ENCODE measurements at regions not wholly inside any gene's neighbourhood (a gene's known extent, or its start where the extent isn't known, plus 50 kb on each side); places are given as distances from the start of the nearest gene placed in this dataset.

DNA sequence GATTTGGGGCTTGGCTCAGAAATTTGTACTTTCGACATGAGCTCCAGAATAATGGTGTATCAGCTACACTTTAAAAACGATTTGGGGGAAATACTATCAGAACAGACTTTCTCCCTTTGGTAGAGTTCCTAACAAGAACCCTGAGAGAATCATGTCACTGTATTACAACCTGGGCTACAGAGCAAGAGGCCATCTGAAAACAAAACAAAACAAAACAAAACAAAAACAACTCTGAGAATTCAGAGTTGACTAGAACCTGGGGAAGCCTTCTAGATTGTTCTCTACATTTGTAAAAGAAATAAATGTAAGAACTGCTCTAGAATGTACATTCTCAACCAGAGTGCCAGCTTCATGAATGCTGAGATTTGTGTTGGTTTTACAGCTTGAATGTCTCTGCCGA, 262.6 kb upstream of the SEMA3D start:
- DNase-seq (ENCODE audit: low spot score) = no peak
- intact Hi-C loops (cut with DNase I) = no loop called here

GRCh38 chr7:85447004-85447403, 260.1 kb upstream of the SEMA3D start:
- no peak for DNase-seq (ENCODE audit: low spot score)
- intact Hi-C loops (cut with DNase I) = no loop called here

- intact Hi-C loops (cut with DNase I) = no loop called here
- DNase-seq (ENCODE audit: low spot score) = no peak
These were observed 239.7 kb upstream of the SEMA3D start for GRCh38 chr7:85426487-85426960.

DNA sequence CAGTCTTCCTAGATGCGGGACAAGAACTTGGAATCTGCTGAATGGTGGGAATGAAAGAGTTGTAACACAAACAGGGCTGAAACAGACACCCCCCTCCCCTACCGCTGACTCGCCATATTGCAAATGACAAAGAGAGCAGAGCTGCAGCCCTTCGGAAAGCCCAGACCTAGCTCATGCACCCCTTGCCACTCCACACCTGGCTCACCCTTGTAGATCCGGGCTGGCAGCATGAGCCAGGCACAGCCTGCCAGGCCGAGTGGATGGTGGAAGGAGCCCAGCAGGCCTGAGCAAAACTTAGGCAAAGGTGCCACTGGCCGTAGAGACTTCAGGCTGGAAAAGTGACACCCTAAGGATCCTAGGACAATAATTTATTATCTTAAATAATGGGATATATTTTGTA, 237.4 kb upstream of the SEMA3D start:
- DNase-seq (ENCODE audit: low spot score) = peak; percentile 63

DNA sequence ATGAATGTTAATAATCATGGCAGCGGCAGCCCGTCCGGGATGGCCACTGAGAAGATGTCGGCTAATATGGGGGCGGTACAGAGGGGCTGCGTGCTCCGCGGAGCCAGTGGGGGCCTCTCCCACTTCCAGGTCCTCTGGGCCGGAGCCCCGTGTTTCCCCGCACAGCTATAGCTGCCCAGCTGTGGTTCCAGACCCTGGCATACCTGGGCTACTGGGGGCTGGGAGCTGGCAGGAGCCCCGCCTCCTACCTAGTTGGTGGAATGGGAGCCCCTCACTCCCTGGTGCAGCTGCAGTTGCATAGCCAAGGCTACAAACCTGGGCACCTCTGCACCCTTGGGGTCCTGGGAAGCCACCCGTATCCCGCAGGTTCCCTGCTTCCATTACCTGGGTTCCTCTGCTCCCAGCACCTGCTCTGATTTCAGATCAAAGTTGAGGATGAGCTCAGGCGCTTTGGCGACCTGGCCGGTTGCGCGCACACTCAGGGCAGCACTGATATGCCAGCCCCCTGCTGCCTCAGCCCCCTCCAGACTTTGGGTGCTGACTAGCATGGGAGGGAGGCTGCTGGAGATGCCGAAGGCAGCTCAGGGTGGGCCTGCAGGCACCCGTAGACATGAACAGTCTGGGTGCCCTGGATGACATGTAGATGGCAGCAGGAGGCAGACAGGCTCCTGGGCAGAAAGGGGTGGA, 236.5 kb upstream of the SEMA3D start:
- DNase-seq (ENCODE audit: low spot score) = peak; percentile 78
- intact Hi-C loops (cut with DNase I) = no loop called here

More for the DNA sequence above, 237.4 kb upstream of the SEMA3D start:
- intact Hi-C loops (cut with DNase I) = no loop called here

DNA sequence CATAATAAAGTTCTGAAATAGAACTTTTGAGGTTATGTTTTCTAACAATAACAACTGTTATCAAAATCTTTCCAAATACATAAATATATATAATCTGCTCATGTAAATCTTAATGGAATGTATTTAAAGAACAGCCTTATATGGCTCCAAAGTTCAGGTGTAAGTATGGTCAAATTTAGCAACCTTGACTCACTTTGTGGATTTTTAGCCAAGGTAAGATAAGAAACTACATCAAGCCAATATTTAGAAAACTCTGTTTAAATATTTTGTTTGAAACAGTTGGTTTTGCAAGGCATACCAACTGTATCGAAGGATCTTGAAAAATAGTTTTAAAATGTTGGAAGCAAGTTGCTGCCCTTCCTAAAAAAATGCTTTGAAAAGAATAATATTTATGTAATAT, 228.9 kb upstream of the SEMA3D start:
- DNase-seq (ENCODE audit: low spot score) = no peak
- intact Hi-C loops (cut with DNase I) = no loop called here

DNA sequence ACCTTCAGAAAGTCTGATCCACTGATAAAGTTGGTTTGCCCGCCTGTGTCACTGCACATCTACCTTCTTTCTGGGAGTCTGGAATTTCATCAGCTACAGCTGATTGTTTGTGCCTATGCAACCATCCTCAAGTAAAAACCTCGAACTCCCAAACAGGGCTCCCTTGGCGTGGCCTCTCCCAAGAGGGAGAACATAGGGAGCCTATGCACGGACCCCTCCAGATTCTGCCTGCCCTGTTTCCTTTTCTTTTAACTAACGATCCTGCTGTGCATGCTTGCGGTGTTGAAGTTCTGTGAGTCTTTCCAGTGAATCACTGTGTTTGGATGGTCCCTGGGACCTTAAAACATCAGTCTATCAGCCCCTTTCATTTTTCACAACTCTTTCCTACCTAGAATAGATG, 226.9 kb upstream of the SEMA3D start:
- intact Hi-C loops (cut with DNase I) = no loop called here
- DNase-seq (ENCODE audit: low spot score) = no peak

DNA sequence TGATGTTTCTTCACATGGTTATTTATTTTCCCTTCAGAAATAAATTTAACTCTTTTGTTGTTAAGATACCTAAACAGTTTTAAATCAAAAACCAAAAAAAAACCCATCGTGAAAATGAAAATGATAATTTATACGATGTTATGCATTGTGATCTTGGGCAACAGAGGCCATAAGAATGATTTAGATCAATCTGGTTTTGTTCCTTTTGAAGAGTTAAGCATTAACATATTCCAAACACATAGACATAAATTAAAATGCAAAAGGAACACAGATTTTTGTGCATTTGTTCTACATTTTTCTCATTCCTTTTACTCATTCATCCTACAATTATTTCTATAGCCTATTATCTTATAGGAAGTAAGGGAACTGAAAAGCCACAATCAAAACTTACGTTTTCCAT, 226.1 kb upstream of the SEMA3D start:
- DNase-seq (ENCODE audit: low spot score) = no peak
- intact Hi-C loops (cut with DNase I) = no loop called here

- intact Hi-C loops (cut with DNase I) = no loop called here
- DNase-seq (ENCODE audit: low spot score) = no peak
These were observed 220.5 kb upstream of the SEMA3D start for GRCh38 chr7:85407391-85407790.

GRCh38 chr7:85405016-85405902, 218.4 kb upstream of the SEMA3D start:
- no peak for DNase-seq (ENCODE audit: low spot score)
- intact Hi-C loops (cut with DNase I) = no loop called here

GRCh38 chr7:85396676-85397075, 209.8 kb upstream of the SEMA3D start:
- DNase-seq (ENCODE audit: low spot score) = no peak
- intact Hi-C loops (cut with DNase I) = no loop called here

- intact Hi-C loops (cut with DNase I) = no loop called here
- DNase-seq (ENCODE audit: low spot score) = no peak
These were observed 205.9 kb upstream of the SEMA3D start for GRCh38 chr7:85392789-85393188.

- intact Hi-C loops (cut with DNase I) = no loop called here
- no peak for DNase-seq (ENCODE audit: low spot score)
These were observed 205.5 kb upstream of the SEMA3D start for GRCh38 chr7:85392326-85392725.

DNA sequence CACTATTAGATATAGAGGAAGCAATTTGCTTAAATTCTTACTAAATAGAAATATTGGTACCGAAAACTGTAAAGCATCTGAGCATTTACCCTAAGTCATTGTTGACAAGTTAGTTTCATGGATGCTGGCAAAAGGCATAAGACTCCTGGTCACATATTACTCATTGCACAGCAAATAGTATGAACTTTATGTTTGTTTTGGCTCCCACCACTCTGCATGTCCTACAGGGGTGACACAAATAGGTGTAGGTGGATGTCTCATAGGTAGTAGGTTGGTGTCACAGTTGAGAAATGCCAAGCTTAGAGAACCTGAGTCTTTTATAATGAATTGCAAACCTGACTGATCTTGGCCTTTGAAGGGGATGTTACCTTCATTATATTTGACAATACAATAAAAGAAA, 199.6 kb upstream of the SEMA3D start:
- intact Hi-C loops (cut with DNase I) = no loop called here
- DNase-seq (ENCODE audit: low spot score) = no peak

- intact Hi-C loops (cut with DNase I) = no loop called here
- no peak for DNase-seq (ENCODE audit: low spot score)
These were observed 197.5 kb upstream of the SEMA3D start for GRCh38 chr7:85384392-85384791.

- intact Hi-C loops (cut with DNase I) = no loop called here
- DNase-seq (ENCODE audit: low spot score) = no peak
These were observed 194.4 kb upstream of the SEMA3D start for GRCh38 chr7:85381212-85381611.

GRCh38 chr7:85376589-85376988, 189.7 kb upstream of the SEMA3D start:
- DNase-seq (ENCODE audit: low spot score) = no peak
- intact Hi-C loops (cut with DNase I) = no loop called here

DNA sequence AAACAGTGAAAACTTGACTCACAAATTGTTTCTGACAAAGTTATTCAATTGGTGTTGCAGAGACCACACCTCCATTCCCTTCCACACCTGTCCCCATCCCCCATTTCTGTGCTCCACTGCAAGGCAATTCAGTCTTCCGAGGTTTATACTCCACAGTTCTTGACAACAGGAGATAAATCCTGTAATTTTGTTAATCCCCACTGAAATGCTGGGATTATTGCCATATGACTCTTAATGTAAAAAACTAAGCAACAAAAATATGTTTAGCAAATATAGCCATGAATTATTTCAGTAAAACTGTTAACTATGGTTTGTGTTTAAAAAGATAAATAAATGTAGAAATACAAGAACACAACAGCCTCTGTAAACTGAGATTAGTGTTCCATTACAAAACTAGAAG, 170.1 kb upstream of the SEMA3D start:
- intact Hi-C loops (cut with DNase I) = no loop called here
- DNase-seq (ENCODE audit: low spot score) = no peak

- intact Hi-C loops (cut with DNase I) = loop anchor here in 1 of 2 donors (5.0 kb wide), 1 partner anchor 306 kb away; no protein-coding TSS in a partner anchor
- no peak for DNase-seq (ENCODE audit: low spot score)
These were observed 156.6 kb upstream of the SEMA3D start for GRCh38 chr7:85343484-85343883.

- DNase-seq (ENCODE audit: low spot score) = no peak
- intact Hi-C loops (cut with DNase I) = loop anchor here in 1 of 2 donors (5.0 kb wide), 1 partner anchor 305 kb away; no protein-coding TSS in a partner anchor
These were observed 155.9 kb upstream of the SEMA3D start for GRCh38 chr7:85342781-85343180.

- intact Hi-C loops (cut with DNase I) = loop anchor here in 1 of 2 donors (5.0 kb wide), 1 partner anchor 305 kb away; no protein-coding TSS in a partner anchor
- no peak for DNase-seq (ENCODE audit: low spot score)
These were observed 155.1 kb upstream of the SEMA3D start for GRCh38 chr7:85341973-85342372.
